ENCODE measurements at regions not wholly inside any gene's neighbourhood (a gene's known extent, or its start where the extent isn't known, plus 50 kb on each side); places are given as distances from the start of the nearest gene placed in this dataset.

- H3K4me2 ChIP-seq = no peak overlapping the region
- no peaks in the 10 kb centered on the region for H3K27me3 Mint-ChIP-seq (ENCODE audit: insufficient read depth, low read depth, poor library complexity)
- no peaks in the 10 kb centered on the region for H3K27me3 ChIP-seq (ENCODE audit: insufficient read depth)
- DNase-seq (ENCODE audit: low spot score) (no peak), ATAC-seq (no peak; the same call in 2 of the 3 replicates)
- H4K20me1 ChIP-seq (replicated peaks; ENCODE audit: insufficient read depth) = no peaks in the 10 kb centered on the region
- no peak overlapping the region for H3K27ac ChIP-seq (ENCODE audit: low read depth)
- H3K79me2 ChIP-seq (replicated peaks; ENCODE audit: insufficient read depth) = no peaks in the 10 kb centered on the region
- no peaks in the 10 kb centered on the region for H3F3A ChIP-seq (replicated peaks; ENCODE audit: low read depth)
- no peak overlapping the region for H3K4me3 ChIP-seq
- TF ChIP-seq ZNF331 (CRISPR knock-in tag; IDR thresholded peaks at IDR 0.05; ENCODE audit: low read depth) (no peak), CTCF (conservative IDR thresholded peaks at IDR 0.05; ENCODE audit: low read depth in 2 of 2) (0 out of 4 replicates have a peak, but pooled peaks of 1 of the 2 experiments have one; percentile 4)
- no peaks in the 10 kb centered on the region; the same call in 2 of the 3 replicates for H3K9me3 Mint-ChIP-seq
- no peaks in the 10 kb centered on the region for H3K36me3 ChIP-seq (ENCODE audit: insufficient read depth)
- H3K4me1 ChIP-seq (ENCODE audit: insufficient read depth) = no peaks in the 10 kb centered on the region
- no peaks in the 10 kb centered on the region for H3K36me3 Mint-ChIP-seq (ENCODE audit: low read depth)
- no peak overlapping the region for H3K4me3 Mint-ChIP-seq
- H3K4me1 Mint-ChIP-seq = peaks cover 10% of the 10 kb centered on the region
- H2AFZ ChIP-seq = peak overlapping the region; percentile 61; the same call in 1 of the 2 replicates
- H3K27ac Mint-ChIP-seq = no peak overlapping the region
- H3K9me2 ChIP-seq (ENCODE audit: insufficient read depth) = no peaks in the 10 kb centered on the region
These were observed 274.4 kb downstream of the IPMK start for GRCh38 chr10:57993302-57993701.

GRCh38 chr10:57992321-57993077 is 275.2 kb downstream of the IPMK start:
- peak; percentile 63 for ATAC-seq
- Mint-ChIP-seq H3K27me3 (ENCODE audit: insufficient read depth, low read depth, poor library complexity) (no peaks in the 10 kb centered on the region), H3K36me3 (ENCODE audit: low read depth) (no peaks in the 10 kb centered on the region), H3K9me3 (no peaks in the 10 kb centered on the region; the same call in 2 of the 3 replicates), H3K4me1 (peaks cover 10% of the 10 kb centered on the region), H3K4me3 (no peak overlapping the region), H3K27ac (peak overlapping the region; percentile 64; the same call in 1 of the 2 replicates)
- TF ChIP-seq CREB1 (CRISPR knock-in tag; IDR thresholded peaks at IDR 0.05; ENCODE audit: low read depth) = no peak
- TF ChIP-seq EZH2phosphoT487 (IDR thresholded peaks at IDR 0.05; ENCODE audit: unreplicated experiment) = no peak
- TF ChIP-seq ZNF331 (CRISPR knock-in tag; IDR thresholded peaks at IDR 0.05; ENCODE audit: low read depth) = no peak
- H3F3A ChIP-seq (replicated peaks; ENCODE audit: low read depth) = no peaks in the 10 kb centered on the region
- no peaks in the 10 kb centered on the region for H3K4me1 ChIP-seq (ENCODE audit: insufficient read depth)
- DNase-seq (ENCODE audit: low spot score) = peak; percentile 37
- H3K9me2 ChIP-seq (ENCODE audit: insufficient read depth) = no peaks in the 10 kb centered on the region
- no peaks in the 10 kb centered on the region for H3K27me3 ChIP-seq (ENCODE audit: insufficient read depth)
- H3K4me3 ChIP-seq = no peak overlapping the region
- H4K20me1 ChIP-seq (replicated peaks; ENCODE audit: insufficient read depth) = no peaks in the 10 kb centered on the region
- H3K4me2 ChIP-seq = no peak overlapping the region
- no peak overlapping the region for H3K27ac ChIP-seq (ENCODE audit: low read depth)
- H3K79me2 ChIP-seq (replicated peaks; ENCODE audit: insufficient read depth) = no peaks in the 10 kb centered on the region
- H3K36me3 ChIP-seq (ENCODE audit: insufficient read depth) = no peaks in the 10 kb centered on the region
- H2AFZ ChIP-seq = no peak overlapping the region

- Histone ChIP-seq H3K27ac (ENCODE audit: low read depth) (no peak overlapping the region), H3K9me2 (ENCODE audit: insufficient read depth) (no peaks in the 10 kb centered on the region), H3K36me3 (ENCODE audit: insufficient read depth) (no peaks in the 10 kb centered on the region), H3K4me2 (no peak overlapping the region), H3K27me3 (ENCODE audit: insufficient read depth) (no peaks in the 10 kb centered on the region), H2AFZ (no peak overlapping the region; the same call in 1 of the 2 replicates), H3F3A (replicated peaks; ENCODE audit: low read depth) (no peaks in the 10 kb centered on the region), H4K20me1 (replicated peaks; ENCODE audit: insufficient read depth) (no peaks in the 10 kb centered on the region), H3K4me3 (no peak overlapping the region), H3K79me2 (replicated peaks; ENCODE audit: insufficient read depth) (no peaks in the 10 kb centered on the region), H3K4me1 (ENCODE audit: insufficient read depth) (no peaks in the 10 kb centered on the region)
- Mint-ChIP-seq H3K27ac (no peak overlapping the region), H3K9me3 (no peaks in the 10 kb centered on the region), H3K4me1 (peaks cover 10% of the 10 kb centered on the region), H3K27me3 (ENCODE audit: insufficient read depth, low read depth, poor library complexity) (no peaks in the 10 kb centered on the region), H3K36me3 (ENCODE audit: low read depth) (no peaks in the 10 kb centered on the region), H3K4me3 (no peak overlapping the region)
- DNase-seq (ENCODE audit: low spot score) (no peak), ATAC-seq (no peak)
- no peak for TF ChIP-seq REST (IDR thresholded peaks at IDR 0.05; ENCODE audit: unreplicated experiment)
- no peak for TF ChIP-seq ZNF114 (CRISPR knock-in tag; IDR thresholded peaks at IDR 0.05)
These were observed 278.7 kb downstream of the IPMK start for GRCh38 chr10:57988964-57989363.
